ENCODE measurements at regions not wholly inside any gene's neighbourhood (a gene's known extent, or its start where the extent isn't known, plus 50 kb on each side); places are given as distances from the start of the nearest gene placed in this dataset.

DNA sequence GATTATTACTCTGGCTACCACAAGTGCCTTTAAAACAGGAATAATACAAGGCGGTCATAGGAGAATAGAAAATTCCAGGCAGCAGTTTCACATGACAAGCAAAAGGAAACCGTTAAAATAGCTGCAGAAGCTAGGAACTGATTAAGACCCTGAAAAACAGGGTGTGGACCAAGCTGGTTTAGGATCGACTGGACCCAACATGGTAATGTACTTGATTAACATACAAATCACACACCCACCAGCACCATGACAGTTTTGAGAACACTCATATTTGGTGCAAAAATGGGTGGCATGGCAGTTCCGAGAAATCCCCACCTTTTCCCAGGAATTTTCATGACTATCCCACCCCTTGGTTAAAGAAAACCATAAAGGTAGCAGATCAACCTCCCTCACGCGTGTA lies 51.9 kb upstream of the TMEM163 start:
- Histone ChIP-seq H3K4me1 (ENCODE audit: control insufficient read depth, insufficient read depth, low read length) (peaks cover 12% of the 10 kb centered on the region), H3K9me3 (ENCODE audit: control insufficient read depth, insufficient read depth, low read length) (no peaks in the 10 kb centered on the region), H3K4me3 (ENCODE audit: low read depth, low read length) (no peak overlapping the region), H3K27me3 (ENCODE audit: control insufficient read depth, insufficient read depth, low read length) (no peaks in the 10 kb centered on the region), H3K27ac (ENCODE audit: low read depth, low read length) (no peak overlapping the region), H3K36me3 (ENCODE audit: control insufficient read depth, insufficient read depth, low read length) (no peaks in the 10 kb centered on the region)
- DNase-seq (ENCODE audit: low read depth in 4 of 6, low spot score in 6 of 6), result no peak
- WGBS (ENCODE audit: insufficient coverage), result 98% methylated on average over 4 of the region's 6 CpGs

DNA sequence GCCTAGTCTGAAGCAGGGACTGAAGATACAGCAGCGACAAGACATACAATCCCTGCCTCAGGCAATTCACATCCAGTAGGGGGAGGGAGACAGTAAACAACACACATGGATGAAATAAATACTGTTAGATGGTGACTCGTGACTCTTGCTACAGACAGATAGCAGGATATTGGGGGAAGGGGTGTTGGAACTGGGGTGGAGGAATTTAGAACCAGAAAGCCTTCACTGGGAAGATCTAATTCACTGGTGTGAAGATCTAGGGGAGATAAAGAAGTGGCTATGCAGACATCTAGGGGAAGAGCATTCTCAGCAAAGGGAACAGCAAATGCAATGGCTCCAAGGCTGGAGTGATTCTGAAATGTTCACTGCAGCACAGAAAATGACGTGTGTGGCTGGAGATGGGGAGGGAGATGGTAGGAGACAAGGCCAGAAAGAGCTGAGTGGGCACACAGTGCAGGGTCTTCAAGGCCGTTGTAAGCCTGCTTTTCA lies 52.6 kb upstream of the TMEM163 start:
- DNase-seq (ENCODE audit: low read depth in 4 of 6, low spot score in 6 of 6), result no peak
- 65% methylated on average over 3 of the region's 4 CpGs for WGBS (ENCODE audit: insufficient coverage)
- H3K4me1 ChIP-seq (ENCODE audit: control insufficient read depth, insufficient read depth, low read length), result peaks cover 12% of the 10 kb centered on the region
- no peaks in the 10 kb centered on the region for H3K9me3 ChIP-seq (ENCODE audit: control insufficient read depth, insufficient read depth, low read length)
- no peak overlapping the region for H3K4me3 ChIP-seq (ENCODE audit: low read depth, low read length)
- peaks cover 4% of the 10 kb centered on the region for H3K27me3 ChIP-seq (ENCODE audit: control insufficient read depth, insufficient read depth, low read length)
- no peaks in the 10 kb centered on the region for H3K36me3 ChIP-seq (ENCODE audit: control insufficient read depth, insufficient read depth, low read length)
- no peak overlapping the region for H3K27ac ChIP-seq (ENCODE audit: low read depth, low read length)

DNA sequence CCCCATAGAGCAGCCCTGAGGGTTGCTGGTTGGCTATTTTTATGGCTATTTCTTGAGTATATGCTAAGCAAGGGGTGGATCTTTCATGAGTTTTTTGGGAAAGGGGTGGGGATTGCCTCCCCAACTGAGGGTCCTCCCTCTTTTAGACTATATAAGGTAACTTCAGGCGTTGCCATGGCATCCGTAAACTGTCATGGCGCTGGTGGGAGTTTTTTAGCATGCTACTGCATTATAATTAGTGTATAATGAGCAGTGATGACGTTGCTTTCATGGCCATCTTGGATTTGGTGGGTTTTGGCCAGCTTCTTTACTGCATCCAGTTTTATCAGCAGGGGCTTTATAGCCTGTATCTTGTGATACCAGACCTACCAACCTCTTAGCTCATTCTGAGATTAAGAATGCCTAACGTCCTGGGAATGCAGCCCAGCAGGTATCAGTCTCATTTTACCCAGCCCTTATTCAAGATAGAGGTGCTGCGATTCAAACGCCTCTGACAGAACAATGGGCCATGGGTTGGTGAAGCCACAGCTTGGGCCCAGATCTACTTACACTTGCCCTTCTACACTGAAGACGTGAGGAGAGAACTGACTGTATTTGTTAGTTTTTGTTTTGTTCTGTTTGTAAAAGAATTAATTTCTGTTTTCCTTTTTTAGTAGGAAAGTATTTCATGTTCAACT lies 53.8 kb upstream of the TMEM163 start:
- no peaks in the 10 kb centered on the region for H3K9me3 ChIP-seq (ENCODE audit: control insufficient read depth, insufficient read depth, low read length)
- H3K4me3 ChIP-seq (ENCODE audit: low read depth, low read length), result no peak overlapping the region
- H3K27ac ChIP-seq (ENCODE audit: low read depth, low read length), result no peak overlapping the region
- peaks cover 12% of the 10 kb centered on the region for H3K4me1 ChIP-seq (ENCODE audit: control insufficient read depth, insufficient read depth, low read length)
- DNase-seq (ENCODE audit: low read depth in 4 of 6, low spot score in 6 of 6), result no peak
- WGBS (ENCODE audit: insufficient coverage), result 17% methylated on average over 1 of the region's 8 CpGs
- H3K27me3 ChIP-seq (ENCODE audit: control insufficient read depth, insufficient read depth, low read length), result peaks cover 4% of the 10 kb centered on the region
- no peaks in the 10 kb centered on the region for H3K36me3 ChIP-seq (ENCODE audit: control insufficient read depth, insufficient read depth, low read length)

DNA sequence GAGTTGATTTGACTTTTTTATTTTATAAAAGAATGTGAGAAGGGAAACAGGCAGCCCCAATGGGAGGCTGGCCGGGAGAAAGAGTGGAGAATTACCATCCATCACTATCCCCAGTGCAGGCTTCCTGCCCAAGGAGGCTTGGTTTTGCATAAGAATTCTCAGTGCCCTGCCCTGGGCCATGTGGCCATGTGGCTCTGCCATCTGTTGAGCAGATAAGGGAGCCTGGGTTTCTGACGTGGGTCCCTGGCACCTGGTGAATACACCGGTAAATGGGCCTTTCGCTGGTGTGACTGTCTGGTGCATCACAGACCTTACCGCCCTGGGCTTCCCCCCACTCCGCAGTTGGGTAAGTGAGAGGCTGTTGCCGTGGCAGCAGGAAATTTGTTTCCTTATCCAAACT lies 54.5 kb upstream of the TMEM163 start:
- Histone ChIP-seq H3K36me3 (ENCODE audit: control insufficient read depth, insufficient read depth, low read length) (no peaks in the 10 kb centered on the region), H3K9me3 (ENCODE audit: control insufficient read depth, insufficient read depth, low read length) (no peaks in the 10 kb centered on the region), H3K4me3 (ENCODE audit: low read depth, low read length) (no peak overlapping the region), H3K27me3 (ENCODE audit: control insufficient read depth, insufficient read depth, low read length) (peaks cover 4% of the 10 kb centered on the region), H3K4me1 (ENCODE audit: control insufficient read depth, insufficient read depth, low read length) (peaks cover 12% of the 10 kb centered on the region), H3K27ac (ENCODE audit: low read depth, low read length) (no peak overlapping the region)
- 33% methylated on average over 2 of the region's 7 CpGs for WGBS (ENCODE audit: insufficient coverage)
- peak in 2 of 6 donors; percentile 53 to 55 for DNase-seq (ENCODE audit: low read depth in 4 of 6, low spot score in 6 of 6)

DNA sequence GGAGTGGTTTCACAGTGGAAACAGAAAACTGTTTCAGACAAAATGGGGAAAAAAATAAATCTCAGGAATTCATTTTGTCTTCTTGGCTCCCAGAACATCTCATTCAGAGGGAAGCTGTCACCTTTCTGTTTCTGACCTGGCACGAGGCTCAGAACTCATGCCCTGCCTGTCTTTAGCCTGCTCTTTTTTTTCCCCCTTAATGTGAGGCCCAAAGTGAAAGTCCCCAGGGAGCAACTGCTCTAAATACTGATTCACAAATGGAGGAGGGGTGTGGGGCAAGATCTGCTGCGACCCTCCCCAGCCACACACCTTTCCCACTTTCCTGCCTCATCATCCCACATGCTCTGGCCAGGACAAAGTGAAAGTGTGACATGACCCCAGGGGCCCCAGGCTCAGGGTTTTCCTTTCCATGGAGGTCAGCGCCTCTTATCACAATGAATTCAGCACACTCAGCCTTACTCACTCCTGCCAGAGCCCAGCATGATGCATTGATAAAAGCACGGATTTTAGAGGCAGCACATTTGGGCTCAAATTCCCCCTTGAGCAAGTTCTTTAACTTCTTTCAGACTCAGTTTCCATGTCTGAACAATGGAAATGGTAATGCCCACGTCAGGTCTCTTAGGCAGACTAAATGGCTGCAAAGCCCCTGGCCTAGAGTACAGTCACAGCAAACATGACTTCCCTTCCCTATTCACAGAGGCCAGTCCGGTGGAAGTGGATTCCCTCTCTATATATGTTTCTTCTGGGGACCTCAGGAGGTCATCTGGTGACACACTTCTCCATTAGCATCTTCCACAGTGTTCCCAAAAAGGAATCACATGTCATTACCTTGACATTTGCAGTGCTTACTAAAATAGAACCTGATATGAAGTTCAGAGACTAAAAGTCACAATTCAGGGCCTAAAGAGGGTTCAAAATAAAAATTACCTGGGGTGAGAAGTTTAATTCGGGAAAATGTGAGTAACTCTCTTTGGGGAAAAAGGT lies 55.3 kb upstream of the TMEM163 start:
- Histone ChIP-seq H3K27me3 (ENCODE audit: control insufficient read depth, insufficient read depth, low read length) (peaks cover 4% of the 10 kb centered on the region), H3K9me3 (ENCODE audit: control insufficient read depth, insufficient read depth, low read length) (no peaks in the 10 kb centered on the region), H3K27ac (ENCODE audit: low read depth, low read length) (no peak overlapping the region), H3K4me3 (ENCODE audit: low read depth, low read length) (no peak overlapping the region), H3K36me3 (ENCODE audit: control insufficient read depth, insufficient read depth, low read length) (no peaks in the 10 kb centered on the region), H3K4me1 (ENCODE audit: control insufficient read depth, insufficient read depth, low read length) (peaks cover 12% of the 10 kb centered on the region)
- 60% methylated on average over 6 of the region's 7 CpGs for WGBS (ENCODE audit: insufficient coverage)
- DNase-seq (ENCODE audit: low read depth in 4 of 6, low spot score in 6 of 6), result no peak

DNA sequence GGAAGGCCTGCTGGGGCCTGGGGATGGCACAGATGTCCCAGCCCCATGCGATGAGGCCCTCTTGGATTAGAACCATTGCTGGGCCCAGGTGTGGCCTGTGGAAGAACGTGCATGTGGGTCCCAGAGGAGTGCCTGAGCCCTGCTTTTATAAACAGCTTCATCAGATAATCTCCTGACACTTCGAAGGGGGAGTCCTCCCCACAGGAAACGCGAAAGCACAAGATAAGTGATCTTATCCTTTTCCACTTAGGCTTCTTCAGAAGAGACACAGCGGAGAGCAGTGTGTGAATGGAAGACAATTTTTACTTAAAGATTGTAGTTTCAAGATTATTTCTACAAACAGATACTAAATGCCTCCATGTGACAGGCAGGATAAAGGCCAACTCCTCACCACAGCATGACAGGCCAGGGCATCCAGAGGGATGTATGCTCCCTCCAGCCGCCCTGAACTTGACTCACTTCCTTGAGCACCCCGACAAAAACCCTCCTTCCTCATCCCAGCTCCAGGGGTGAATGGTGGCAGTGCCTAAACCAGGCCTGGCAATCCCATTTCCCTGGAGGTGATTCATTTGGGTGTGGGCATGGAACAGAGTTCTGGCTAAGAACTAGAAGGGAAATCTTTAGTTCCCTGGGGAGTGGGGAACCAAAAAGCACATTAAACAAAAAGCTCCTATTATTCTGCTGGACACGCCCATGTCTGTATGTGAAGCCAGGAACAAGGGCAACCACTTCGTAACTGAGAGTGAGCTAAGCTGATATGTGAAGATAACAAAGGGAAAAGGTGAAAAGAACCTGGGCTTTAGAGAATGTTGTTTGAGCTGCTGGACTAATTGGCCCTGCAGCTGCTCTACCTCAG lies 56.2 kb upstream of the TMEM163 start:
- no peak overlapping the region for H3K4me3 ChIP-seq (ENCODE audit: low read depth, low read length)
- no peak overlapping the region for H3K27ac ChIP-seq (ENCODE audit: low read depth, low read length)
- no peaks in the 10 kb centered on the region for H3K9me3 ChIP-seq (ENCODE audit: control insufficient read depth, insufficient read depth, low read length)
- no peak for DNase-seq (ENCODE audit: low read depth in 4 of 6, low spot score in 6 of 6)
- peaks cover 12% of the 10 kb centered on the region for H3K4me1 ChIP-seq (ENCODE audit: control insufficient read depth, insufficient read depth, low read length)
- no peaks in the 10 kb centered on the region for H3K36me3 ChIP-seq (ENCODE audit: control insufficient read depth, insufficient read depth, low read length)
- peaks cover 4% of the 10 kb centered on the region for H3K27me3 ChIP-seq (ENCODE audit: control insufficient read depth, insufficient read depth, low read length)
- 44% methylated on average over 2 of the region's 10 CpGs for WGBS (ENCODE audit: insufficient coverage)

DNA sequence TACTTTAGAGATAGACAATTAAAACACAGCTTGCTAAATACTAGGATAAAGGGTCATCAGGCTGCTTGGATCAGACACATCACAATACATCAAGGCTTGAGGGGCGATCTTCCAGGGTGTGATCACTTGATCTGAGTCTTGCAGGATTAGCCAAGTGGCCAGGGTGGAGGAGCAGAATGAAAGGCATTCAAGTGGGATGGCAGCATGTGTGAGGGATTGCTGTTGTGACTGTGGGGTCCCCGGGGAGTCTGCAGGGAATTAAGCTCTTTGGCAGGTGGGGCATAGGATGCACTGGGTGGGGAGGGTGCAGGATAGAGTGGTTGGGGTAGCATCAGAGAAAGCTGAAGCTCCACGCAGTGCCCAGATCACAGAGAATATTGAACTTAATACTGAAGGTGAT lies 58.0 kb upstream of the TMEM163 start:
- H3K36me3 ChIP-seq (ENCODE audit: control insufficient read depth, insufficient read depth, low read length), result no peaks in the 10 kb centered on the region
- 56% methylated on average over 1 of the region's 3 CpGs for WGBS (ENCODE audit: insufficient coverage)

DNA sequence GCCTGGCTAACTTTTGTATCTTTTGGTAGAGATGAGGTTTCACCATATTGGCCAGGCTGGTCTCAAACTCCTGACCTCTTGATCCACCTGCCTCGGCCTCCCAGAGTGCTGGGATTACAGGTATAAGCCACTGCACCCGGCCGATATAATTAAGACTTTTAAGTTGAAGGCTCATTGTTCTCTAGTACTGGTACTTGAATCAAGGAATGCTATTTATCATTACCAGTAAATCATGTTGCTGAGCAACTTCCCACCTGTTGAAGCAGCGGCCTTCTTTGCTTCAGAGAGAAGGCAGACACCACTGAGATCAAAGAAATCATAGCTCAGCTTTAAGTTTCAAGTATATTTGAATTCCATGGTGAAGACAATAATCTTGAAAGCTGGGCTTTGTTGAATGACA lies 58.8 kb upstream of the TMEM163 start:
- no CpG with 5 or more reads among the region's 4 CpGs for WGBS (ENCODE audit: insufficient coverage)
- H3K4me3 ChIP-seq (ENCODE audit: low read depth, low read length), result no peak overlapping the region
- no peaks in the 10 kb centered on the region for H3K36me3 ChIP-seq (ENCODE audit: control insufficient read depth, insufficient read depth, low read length)
- DNase-seq (ENCODE audit: low read depth in 4 of 6, low spot score in 6 of 6), result no peak
- no peak overlapping the region for H3K27ac ChIP-seq (ENCODE audit: low read depth, low read length)
- no peaks in the 10 kb centered on the region for H3K9me3 ChIP-seq (ENCODE audit: control insufficient read depth, insufficient read depth, low read length)
- H3K27me3 ChIP-seq (ENCODE audit: control insufficient read depth, insufficient read depth, low read length), result peaks cover 4% of the 10 kb centered on the region
- H3K4me1 ChIP-seq (ENCODE audit: control insufficient read depth, insufficient read depth, low read length), result peaks cover 12% of the 10 kb centered on the region

More for the DNA sequence above, 58.0 kb upstream of the TMEM163 start:
- Histone ChIP-seq H3K4me1 (ENCODE audit: control insufficient read depth, insufficient read depth, low read length) (peaks cover 12% of the 10 kb centered on the region), H3K27ac (ENCODE audit: low read depth, low read length) (no peak overlapping the region), H3K4me3 (ENCODE audit: low read depth, low read length) (no peak overlapping the region), H3K9me3 (ENCODE audit: control insufficient read depth, insufficient read depth, low read length) (no peaks in the 10 kb centered on the region), H3K27me3 (ENCODE audit: control insufficient read depth, insufficient read depth, low read length) (peaks cover 4% of the 10 kb centered on the region)
- no peak for DNase-seq (ENCODE audit: low read depth in 4 of 6, low spot score in 6 of 6)

DNA sequence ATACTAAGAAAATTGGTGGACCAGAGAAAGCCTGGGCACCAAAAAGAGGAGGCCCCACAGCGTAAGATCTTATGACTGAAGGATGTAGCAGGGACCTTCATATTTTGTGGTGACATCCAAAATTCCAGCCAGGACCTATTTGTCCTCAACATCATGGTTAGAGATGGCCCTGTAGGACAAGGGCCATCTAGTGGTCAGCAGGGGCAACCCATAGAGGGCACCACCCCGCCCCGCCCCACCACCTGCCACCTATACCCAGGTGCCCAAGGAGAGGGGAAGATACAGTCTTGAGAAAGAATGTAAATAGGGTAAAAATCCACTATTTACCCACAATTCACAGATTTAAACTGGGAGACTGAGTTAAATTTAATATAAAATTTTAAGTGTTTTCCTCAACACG lies 59.6 kb upstream of the TMEM163 start:
- H3K4me3 ChIP-seq (ENCODE audit: low read depth, low read length), result no peak overlapping the region
- 90% methylated on average over 1 of the region's 4 CpGs for WGBS (ENCODE audit: insufficient coverage)
- peaks cover 4% of the 10 kb centered on the region for H3K27me3 ChIP-seq (ENCODE audit: control insufficient read depth, insufficient read depth, low read length)
- H3K9me3 ChIP-seq (ENCODE audit: control insufficient read depth, insufficient read depth, low read length), result no peaks in the 10 kb centered on the region
- no peak for DNase-seq (ENCODE audit: low read depth in 4 of 6, low spot score in 6 of 6)
- no peaks in the 10 kb centered on the region for H3K36me3 ChIP-seq (ENCODE audit: control insufficient read depth, insufficient read depth, low read length)
- no peak overlapping the region for H3K27ac ChIP-seq (ENCODE audit: low read depth, low read length)
- peaks cover 10% of the 10 kb centered on the region for H3K4me1 ChIP-seq (ENCODE audit: control insufficient read depth, insufficient read depth, low read length)

Measured in spinal cord (tissue), 9 donors.